ENCODE measurements at regions not wholly inside any gene's neighbourhood (a gene's known extent, or its start where the extent isn't known, plus 50 kb on each side); places are given as distances from the start of the nearest gene placed in this dataset.

GRCh38 chr13:28555096-28555495, 60.2 kb upstream of the FLT1 start:
- Mint-ChIP-seq H3K36me3 (ENCODE audit: unreplicated experiment) (no peaks in the 10 kb centered on the region), H3K4me3 (ENCODE audit: unreplicated experiment) (no peak overlapping the region), H3K27me3 (ENCODE audit: unreplicated experiment) (no peaks in the 10 kb centered on the region), H3K9me3 (ENCODE audit: unreplicated experiment) (no peaks in the 10 kb centered on the region), H3K27ac (ENCODE audit: unreplicated experiment) (no peak overlapping the region), H3K4me1 (ENCODE audit: unreplicated experiment) (peaks cover 27% of the 10 kb centered on the region)
- DNase-seq (ENCODE audit: extremely low spot score, unreplicated experiment), result no peak
- no peak for TF ChIP-seq CTCF (IDR thresholded peaks at IDR 0.05)

- no peaks in the 10 kb centered on the region for H3K9me3 Mint-ChIP-seq (ENCODE audit: unreplicated experiment)
- peaks cover 24% of the 10 kb centered on the region for H3K4me1 Mint-ChIP-seq (ENCODE audit: unreplicated experiment)
- no peaks in the 10 kb centered on the region for H3K36me3 Mint-ChIP-seq (ENCODE audit: unreplicated experiment)
- no peak overlapping the region for H3K4me3 Mint-ChIP-seq (ENCODE audit: unreplicated experiment)
- no peak overlapping the region for H3K27ac Mint-ChIP-seq (ENCODE audit: unreplicated experiment)
- H3K27me3 Mint-ChIP-seq (ENCODE audit: unreplicated experiment), result no peaks in the 10 kb centered on the region
- no peak for TF ChIP-seq CTCF (IDR thresholded peaks at IDR 0.05)
- DNase-seq (ENCODE audit: extremely low spot score, unreplicated experiment), result no peak
Measured at GRCh38 chr13:28553971-28554370, 59.0 kb upstream of the FLT1 start.

- DNase-seq (ENCODE audit: extremely low spot score, unreplicated experiment), result no peak
- Mint-ChIP-seq H3K36me3 (ENCODE audit: unreplicated experiment) (no peaks in the 10 kb centered on the region), H3K4me1 (ENCODE audit: unreplicated experiment) (peaks cover 7% of the 10 kb centered on the region), H3K27ac (ENCODE audit: unreplicated experiment) (no peak overlapping the region), H3K4me3 (ENCODE audit: unreplicated experiment) (no peak overlapping the region), H3K27me3 (ENCODE audit: unreplicated experiment) (no peaks in the 10 kb centered on the region), H3K9me3 (ENCODE audit: unreplicated experiment) (no peaks in the 10 kb centered on the region)
- no peak for TF ChIP-seq CTCF (IDR thresholded peaks at IDR 0.05)
Measured at GRCh38 chr13:28552288-28552687, 57.4 kb upstream of the FLT1 start.

- Mint-ChIP-seq H3K4me3 (ENCODE audit: unreplicated experiment) (no peak overlapping the region), H3K4me1 (ENCODE audit: unreplicated experiment) (peaks cover 3% of the 10 kb centered on the region), H3K27me3 (ENCODE audit: unreplicated experiment) (no peaks in the 10 kb centered on the region), H3K9me3 (ENCODE audit: unreplicated experiment) (no peaks in the 10 kb centered on the region), H3K36me3 (ENCODE audit: unreplicated experiment) (no peaks in the 10 kb centered on the region), H3K27ac (ENCODE audit: unreplicated experiment) (no peak overlapping the region)
- TF ChIP-seq CTCF (IDR thresholded peaks at IDR 0.05), result no peak
- no peak for DNase-seq (ENCODE audit: extremely low spot score, unreplicated experiment)
Measured at GRCh38 chr13:28551498-28551895, 56.6 kb upstream of the FLT1 start.

- no peak for TF ChIP-seq CTCF (IDR thresholded peaks at IDR 0.05)
- Mint-ChIP-seq H3K27ac (ENCODE audit: unreplicated experiment) (no peak overlapping the region), H3K9me3 (ENCODE audit: unreplicated experiment) (no peaks in the 10 kb centered on the region), H3K4me1 (ENCODE audit: unreplicated experiment) (peaks cover 3% of the 10 kb centered on the region), H3K27me3 (ENCODE audit: unreplicated experiment) (no peaks in the 10 kb centered on the region), H3K4me3 (ENCODE audit: unreplicated experiment) (no peak overlapping the region), H3K36me3 (ENCODE audit: unreplicated experiment) (no peaks in the 10 kb centered on the region)
- no peak for DNase-seq (ENCODE audit: extremely low spot score, unreplicated experiment)
Measured at GRCh38 chr13:28550721-28551497, 56.0 kb upstream of the FLT1 start.

Data from osteocyte (in vitro differentiated cells).